ENCODE measurements at regions not wholly inside any gene's neighbourhood (a gene's known extent, or its start where the extent isn't known, plus 50 kb on each side); places are given as distances from the start of the nearest gene placed in this dataset.

- H3K27ac ChIP-seq (ENCODE audit: low read length) = no peak overlapping the region
- H3K9me3 ChIP-seq (replicated peaks; ENCODE audit: insufficient read depth, low read length) = no peaks in the 10 kb centered on the region
- H3K9ac ChIP-seq (ENCODE audit: low read length) = no peak overlapping the region
- no peak overlapping the region for H3K4me2 ChIP-seq (ENCODE audit: low read depth, low read length)
- no peak overlapping the region for H2AFZ ChIP-seq (ENCODE audit: low read length)
- H3K4me1 ChIP-seq (ENCODE audit: low read length) = no peaks in the 10 kb centered on the region
- no peaks in the 10 kb centered on the region for H4K20me1 ChIP-seq (ENCODE audit: insufficient read depth, low read length)
- H3K79me2 ChIP-seq (ENCODE audit: low read length) = no peaks in the 10 kb centered on the region
- no peaks in the 10 kb centered on the region for H3K27me3 ChIP-seq (replicated peaks; ENCODE audit: insufficient read depth, low read length)
- no peaks in the 10 kb centered on the region for H3F3A ChIP-seq (ENCODE audit: insufficient read depth, low read length)
- H3K36me3 ChIP-seq (replicated peaks; ENCODE audit: insufficient read depth, low read length) = no peaks in the 10 kb centered on the region
- no peak for TF ChIP-seq CTCF (IDR thresholded peaks at IDR 0.05; ENCODE audit: low read length)
- no peak for TF ChIP-seq EZH2 (optimal IDR thresholded peaks at IDR 0.05; ENCODE audit: low read depth, low read length)
- TF ChIP-seq EZH2phosphoT487 (IDR thresholded peaks at IDR 0.05; ENCODE audit: low read length) = no peak
- no peaks in the 10 kb centered on the region for H3K9me2 ChIP-seq (replicated peaks; ENCODE audit: insufficient read depth, low read length)
- no peak for DNase-seq
- no peak overlapping the region for H3K4me3 ChIP-seq (ENCODE audit: low read length)
Observed at GRCh38 chr6:139756381-139756780, 381.9 kb upstream of the CITED2 start.

- Histone ChIP-seq H3K27me3 (replicated peaks; ENCODE audit: insufficient read depth, low read length) (no peaks in the 10 kb centered on the region), H3K79me2 (ENCODE audit: low read length) (no peaks in the 10 kb centered on the region), H4K20me1 (ENCODE audit: insufficient read depth, low read length) (no peaks in the 10 kb centered on the region), H3K9me3 (replicated peaks; ENCODE audit: insufficient read depth, low read length) (no peaks in the 10 kb centered on the region), H2AFZ (ENCODE audit: low read length) (no peak overlapping the region), H3F3A (ENCODE audit: insufficient read depth, low read length) (no peaks in the 10 kb centered on the region), H3K4me2 (ENCODE audit: low read depth, low read length) (no peak overlapping the region), H3K4me3 (ENCODE audit: low read length) (no peak overlapping the region), H3K9me2 (replicated peaks; ENCODE audit: insufficient read depth, low read length) (no peaks in the 10 kb centered on the region), H3K27ac (ENCODE audit: low read length) (no peak overlapping the region), H3K4me1 (ENCODE audit: low read length) (no peaks in the 10 kb centered on the region), H3K9ac (ENCODE audit: low read length) (no peak overlapping the region), H3K36me3 (replicated peaks; ENCODE audit: insufficient read depth, low read length) (no peaks in the 10 kb centered on the region)
- TF ChIP-seq EZH2phosphoT487 (IDR thresholded peaks at IDR 0.05; ENCODE audit: low read length) (no peak), CTCF (IDR thresholded peaks at IDR 0.05; ENCODE audit: low read length) (no peak), EZH2 (optimal IDR thresholded peaks at IDR 0.05; ENCODE audit: low read depth, low read length) (no peak)
- DNase-seq = no peak
Observed at GRCh38 chr6:139754898-139755775, 380.7 kb upstream of the CITED2 start.

- Histone ChIP-seq H3K4me2 (ENCODE audit: low read depth, low read length) (no peak overlapping the region), H3F3A (ENCODE audit: insufficient read depth, low read length) (no peaks in the 10 kb centered on the region), H3K36me3 (replicated peaks; ENCODE audit: insufficient read depth, low read length) (no peaks in the 10 kb centered on the region), H3K27me3 (replicated peaks; ENCODE audit: insufficient read depth, low read length) (no peaks in the 10 kb centered on the region), H3K4me3 (ENCODE audit: low read length) (no peak overlapping the region), H3K9ac (ENCODE audit: low read length) (no peak overlapping the region), H3K27ac (ENCODE audit: low read length) (no peak overlapping the region), H3K79me2 (ENCODE audit: low read length) (no peaks in the 10 kb centered on the region), H3K4me1 (ENCODE audit: low read length) (no peaks in the 10 kb centered on the region), H3K9me3 (replicated peaks; ENCODE audit: insufficient read depth, low read length) (no peaks in the 10 kb centered on the region), H2AFZ (ENCODE audit: low read length) (no peak overlapping the region), H3K9me2 (replicated peaks; ENCODE audit: insufficient read depth, low read length) (no peaks in the 10 kb centered on the region), H4K20me1 (ENCODE audit: insufficient read depth, low read length) (no peaks in the 10 kb centered on the region)
- no peak for DNase-seq
- no peak for TF ChIP-seq EZH2phosphoT487 (IDR thresholded peaks at IDR 0.05; ENCODE audit: low read length)
- TF ChIP-seq EZH2 (optimal IDR thresholded peaks at IDR 0.05; ENCODE audit: low read depth, low read length) = no peak
Observed at GRCh38 chr6:139753198-139753861, 378.9 kb upstream of the CITED2 start.
